ENCODE measurements at regions not wholly inside any gene's neighbourhood (a gene's known extent, or its start where the extent isn't known, plus 50 kb on each side); places are given as distances from the start of the nearest gene placed in this dataset.
A peak's percentile ranks its signal among the peaks of the same experiment; 100 is the strongest.

DNA sequence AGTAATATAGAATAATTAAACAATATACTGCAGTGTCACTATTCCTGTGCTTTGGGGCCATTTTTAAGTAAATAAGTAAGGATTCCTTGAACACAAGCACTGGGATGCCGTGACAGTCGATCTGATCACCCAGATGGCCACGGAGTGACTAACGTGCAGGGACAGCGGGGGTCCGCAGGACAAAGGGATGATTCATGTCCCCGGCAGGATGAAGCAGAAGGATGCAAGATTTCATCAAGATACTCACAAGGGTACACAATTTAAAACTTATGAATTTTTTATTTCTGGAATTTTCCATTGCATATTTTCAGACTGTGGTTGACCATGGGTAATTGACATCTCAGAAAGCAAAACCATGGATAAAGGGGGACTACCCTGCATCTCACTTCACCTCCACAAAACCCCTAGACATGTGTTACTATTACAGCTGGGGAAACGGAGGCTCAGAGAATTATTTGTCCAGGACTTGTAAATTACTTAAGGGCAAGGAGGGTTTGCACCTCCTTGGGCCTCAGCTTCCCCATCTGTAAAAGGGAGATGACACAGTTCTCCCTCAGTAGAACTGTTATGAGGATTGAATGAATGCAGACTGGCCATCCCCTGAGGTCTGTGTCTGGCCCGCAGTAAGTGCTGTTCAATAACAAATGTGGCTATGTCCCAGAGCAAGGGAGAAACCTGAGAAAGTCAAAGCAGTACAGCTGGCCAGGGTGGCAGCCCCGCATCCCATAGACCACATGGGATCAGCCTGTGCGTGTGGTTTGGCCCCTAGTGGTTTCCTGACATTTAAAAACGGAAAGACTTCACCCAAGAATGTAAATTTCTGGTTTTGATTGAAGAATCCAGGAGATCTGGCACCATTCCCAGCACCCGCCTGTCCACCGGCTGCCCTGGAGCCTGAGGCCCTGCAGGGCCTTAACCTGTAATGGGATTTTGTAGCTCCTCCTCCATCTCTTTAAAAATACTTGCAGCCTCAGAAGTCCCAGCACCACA is 235.5 kb downstream of the BMP7 start:
- ChIA-PET POLR2A (ENCODE audit: low non-redundant PET) (no interaction called here), CTCF (no interaction called here)
- H3K27ac ChIP-seq (ENCODE audit: low read depth, low read length, poor library complexity, severe bottlenecking), result no peak overlapping the region
- peaks cover 8% of the 10 kb centered on the region for H3K27me3 ChIP-seq (replicated peaks; ENCODE audit: insufficient read depth, low read depth, low read length, poor library complexity)
- H3K4me1 ChIP-seq (ENCODE audit: insufficient read depth, low read length, poor library complexity, severe bottlenecking), result no peaks in the 10 kb centered on the region
- no peaks in the 10 kb centered on the region for H3K36me3 ChIP-seq (ENCODE audit: insufficient read depth, low read length, poor library complexity, severe bottlenecking)
- BruUV-seq (replicated peaks), result no TSS peak
- peak; percentile 58 for DNase-seq (ENCODE audit: low spot score)
- no peaks in the 10 kb centered on the region for H3K9me3 ChIP-seq (ENCODE audit: low read depth, low read length, poor library complexity, severe bottlenecking)
- no peak for TF ChIP-seq EZH2 (IDR thresholded peaks at IDR 0.05; ENCODE audit: borderline replicate concordance, low read depth, low read length, poor library complexity, severe bottlenecking)
- TF ChIP-seq, protein P1, sequence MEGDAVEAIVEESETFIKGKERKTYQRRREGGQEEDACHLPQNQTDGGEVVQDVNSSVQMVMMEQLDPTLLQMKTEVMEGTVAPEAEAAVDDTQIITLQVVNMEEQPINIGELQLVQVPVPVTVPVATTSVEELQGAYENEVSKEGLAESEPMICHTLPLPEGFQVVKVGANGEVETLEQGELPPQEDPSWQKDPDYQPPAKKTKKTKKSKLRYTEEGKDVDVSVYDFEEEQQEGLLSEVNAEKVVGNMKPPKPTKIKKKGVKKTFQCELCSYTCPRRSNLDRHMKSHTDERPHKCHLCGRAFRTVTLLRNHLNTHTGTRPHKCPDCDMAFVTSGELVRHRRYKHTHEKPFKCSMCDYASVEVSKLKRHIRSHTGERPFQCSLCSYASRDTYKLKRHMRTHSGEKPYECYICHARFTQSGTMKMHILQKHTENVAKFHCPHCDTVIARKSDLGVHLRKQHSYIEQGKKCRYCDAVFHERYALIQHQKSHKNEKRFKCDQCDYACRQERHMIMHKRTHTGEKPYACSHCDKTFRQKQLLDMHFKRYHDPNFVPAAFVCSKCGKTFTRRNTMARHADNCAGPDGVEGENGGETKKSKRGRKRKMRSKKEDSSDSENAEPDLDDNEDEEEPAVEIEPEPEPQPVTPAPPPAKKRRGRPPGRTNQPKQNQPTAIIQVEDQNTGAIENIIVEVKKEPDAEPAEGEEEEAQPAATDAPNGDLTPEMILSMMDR (conservative IDR thresholded peaks at IDR 0.05; ENCODE audit: low read depth, low read length), result no peak
- intact Hi-C loops (cut with micrococcal nuclease; ENCODE audit: unreplicated experiment), result no loop called here
- no peak overlapping the region for H3K4me3 ChIP-seq (ENCODE audit: low read depth, low read length, poor library complexity, severe bottlenecking)

- no peak for DNase-seq (ENCODE audit: low spot score)
- no peaks in the 10 kb centered on the region for H3K4me1 ChIP-seq (ENCODE audit: insufficient read depth, low read length, poor library complexity, severe bottlenecking)
- no peak overlapping the region for H3K27ac ChIP-seq (ENCODE audit: low read depth, low read length, poor library complexity, severe bottlenecking)
- H3K9me3 ChIP-seq (ENCODE audit: low read depth, low read length, poor library complexity, severe bottlenecking), result no peaks in the 10 kb centered on the region
- POLR2A ChIA-PET (ENCODE audit: low non-redundant PET), result no interaction called here
- H3K27me3 ChIP-seq (replicated peaks; ENCODE audit: insufficient read depth, low read depth, low read length, poor library complexity), result peaks cover 14% of the 10 kb centered on the region
- intact Hi-C loops (cut with micrococcal nuclease; ENCODE audit: unreplicated experiment), result no loop called here
- BruUV-seq (replicated peaks), result no TSS peak
- CTCF ChIA-PET, result no interaction called here
- no peak for TF ChIP-seq EZH2 (IDR thresholded peaks at IDR 0.05; ENCODE audit: borderline replicate concordance, low read depth, low read length, poor library complexity, severe bottlenecking)
- TF ChIP-seq, protein P1 (conservative IDR thresholded peaks at IDR 0.05; ENCODE audit: low read depth, low read length), result no peak
- no peak overlapping the region for H3K4me3 ChIP-seq (ENCODE audit: low read depth, low read length, poor library complexity, severe bottlenecking)
- no peaks in the 10 kb centered on the region for H3K36me3 ChIP-seq (ENCODE audit: insufficient read depth, low read length, poor library complexity, severe bottlenecking)
These were observed 234.5 kb downstream of the BMP7 start for GRCh38 chr20:57031867-57032355.

DNA sequence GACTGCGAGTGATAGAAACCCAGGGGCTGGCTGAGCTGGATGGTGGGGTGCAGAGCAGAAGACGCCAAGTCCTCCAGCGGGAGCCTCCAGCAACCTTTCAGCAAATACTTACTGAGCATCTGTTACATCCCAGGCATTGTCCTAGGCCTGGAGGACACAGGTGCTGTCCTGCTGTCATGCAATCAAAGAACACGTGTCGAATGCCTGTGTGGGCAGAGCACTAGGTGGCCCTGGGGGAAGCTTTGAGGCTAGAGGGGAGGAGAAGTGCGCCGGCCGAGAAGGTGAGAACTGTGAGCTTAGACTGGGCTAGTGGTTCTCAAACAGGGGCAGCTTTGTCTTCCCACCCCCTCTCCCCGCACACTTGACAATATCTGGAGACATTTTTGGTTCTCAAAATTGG is 233.6 kb downstream of the BMP7 start:
- CTCF ChIA-PET, result no interaction called here
- Histone ChIP-seq H3K27ac (ENCODE audit: low read depth, low read length, poor library complexity, severe bottlenecking) (no peak overlapping the region), H3K4me3 (ENCODE audit: low read depth, low read length, poor library complexity, severe bottlenecking) (no peak overlapping the region), H3K4me1 (ENCODE audit: insufficient read depth, low read length, poor library complexity, severe bottlenecking) (no peaks in the 10 kb centered on the region), H3K9me3 (ENCODE audit: low read depth, low read length, poor library complexity, severe bottlenecking) (no peaks in the 10 kb centered on the region), H3K36me3 (ENCODE audit: insufficient read depth, low read length, poor library complexity, severe bottlenecking) (no peaks in the 10 kb centered on the region), H3K27me3 (replicated peaks; ENCODE audit: insufficient read depth, low read depth, low read length, poor library complexity) (peaks cover 14% of the 10 kb centered on the region)
- TF ChIP-seq, protein P1 (conservative IDR thresholded peaks at IDR 0.05; ENCODE audit: low read depth, low read length), result no peak
- TF ChIP-seq EZH2 (IDR thresholded peaks at IDR 0.05; ENCODE audit: borderline replicate concordance, low read depth, low read length, poor library complexity, severe bottlenecking), result no peak
- DNase-seq (ENCODE audit: low spot score), result no peak
- POLR2A ChIA-PET (ENCODE audit: low non-redundant PET), result no interaction called here
- intact Hi-C loops (cut with micrococcal nuclease; ENCODE audit: unreplicated experiment), result no loop called here
- BruUV-seq (replicated peaks), result no TSS peak
